ENCODE measurements at regions not wholly inside any gene's neighbourhood (a gene's known extent, or its start where the extent isn't known, plus 50 kb on each side); places are given as distances from the start of the nearest gene placed in this dataset.

DNA sequence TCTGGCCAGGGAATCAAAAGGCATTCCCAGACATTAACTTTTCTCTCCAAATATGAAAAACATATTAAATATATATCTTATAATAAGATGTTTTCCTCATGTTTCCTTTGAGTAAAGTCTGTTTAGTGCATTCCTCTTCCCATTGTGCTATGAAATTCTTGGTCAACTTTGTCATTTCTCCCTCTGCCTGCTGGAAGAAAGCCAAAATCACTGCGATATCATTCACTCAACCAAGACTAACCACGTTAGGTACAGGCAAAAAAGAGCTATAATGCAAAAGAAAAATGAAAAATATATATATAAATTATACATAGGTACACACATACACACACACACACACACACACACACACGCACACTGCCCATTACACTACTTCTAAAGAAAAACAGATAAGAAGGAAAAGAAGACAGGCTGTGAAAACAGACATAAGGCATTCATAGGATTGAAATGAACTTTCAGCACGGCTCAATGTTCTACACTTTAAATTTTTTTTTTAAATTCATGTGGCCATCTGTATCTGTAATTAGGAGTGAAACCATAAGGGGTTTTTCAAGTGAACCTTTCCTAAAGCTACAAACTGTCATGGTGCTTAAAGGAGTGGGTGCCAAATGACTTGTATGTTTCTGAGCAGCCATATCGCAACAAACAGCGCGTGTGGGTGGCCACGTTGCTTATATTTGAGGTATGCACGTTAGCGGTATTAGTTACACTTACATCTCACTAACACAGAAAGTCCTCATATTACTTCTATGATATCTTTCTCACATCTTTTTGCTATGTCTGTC is 71.6 kb upstream of the PSMD7 start (continued):
- no peak for TF ChIP-seq ZFAT (CRISPR knock-in tag; conservative IDR thresholded peaks at IDR 0.05)
- no peak for TF ChIP-seq U2AF2 (IDR thresholded peaks at IDR 0.05; ENCODE audit: low read depth, low read length)
- TF ChIP-seq ELF1 (CRISPR knock-in tag; IDR thresholded peaks at IDR 0.05) = no peak

- Histone ChIP-seq H3K27ac (ENCODE audit: extremely low read length, insufficient read depth, low read length) (no peak overlapping the region), H3K9me3 (ENCODE audit: low read length) (no peaks in the 10 kb centered on the region), H3K36me3 (replicated peaks in 1 of 2; ENCODE audit: control insufficient read depth in 1 of 2, insufficient read depth in 2 of 2, low read length in 2 of 2) (no peaks in the 10 kb centered on the region), H3K4me1 (ENCODE audit: insufficient read depth, low read length) (no peaks in the 10 kb centered on the region), H3K27me3 (ENCODE audit: control insufficient read depth in 1 of 2, insufficient read depth in 2 of 2, low read length in 2 of 2) (peaks cover 0 to 4% of the 10 kb centered on the region in 2 experiments; a peak in 2 of 5 replicates), H3K4me2 (ENCODE audit: low read depth, low read length) (no peak overlapping the region), H2AFZ (ENCODE audit: low read length) (no peak overlapping the region), H3K79me2 (ENCODE audit: insufficient read depth, low read length) (no peaks in the 10 kb centered on the region), H3K9ac (ENCODE audit: insufficient read depth, low read depth, low read length) (no peak overlapping the region), H3K4me3 (replicated peaks in 1 of 3; ENCODE audit: insufficient read depth in 1 of 3, low read depth in 2 of 3, low read length in 3 of 3) (no peak overlapping the region), H4K20me1 (ENCODE audit: insufficient read depth, low read length) (no peaks in the 10 kb centered on the region; the same call in 1 of the 2 replicates)
- no peak for ATAC-seq
- 14% methylated on average over 3 of the region's 3 CpGs for WGBS (ENCODE audit: low lambda C conversion rate)
- intact Hi-C loops (cut with micrococcal nuclease; ENCODE audit: unreplicated experiment) = no loop called here
- in situ Hi-C loops (cut with HindIII; ENCODE audit: extremely low pct_ligation_motif_present, low pct_unique_long_range_greater_than_20kb) = no loop called here
- CTCF ChIA-PET (ENCODE audit: low intra/inter-chr PET ratio, low total read pairs) = no interaction called here
- no peak for DNase-seq (ENCODE audit: low spot score)
- FAIRE-seq = no peak
- no TSS peak for BruUV-seq (replicated peaks)
- TF ChIP-seq ZNF615 (CRISPR knock-in tag; IDR thresholded peaks at IDR 0.05; ENCODE audit: borderline replicate concordance) (no peak), ATM (IDR thresholded peaks at IDR 0.05; ENCODE audit: borderline replicate concordance) (no peak)
- TF ChIP-seq, protein P1, sequence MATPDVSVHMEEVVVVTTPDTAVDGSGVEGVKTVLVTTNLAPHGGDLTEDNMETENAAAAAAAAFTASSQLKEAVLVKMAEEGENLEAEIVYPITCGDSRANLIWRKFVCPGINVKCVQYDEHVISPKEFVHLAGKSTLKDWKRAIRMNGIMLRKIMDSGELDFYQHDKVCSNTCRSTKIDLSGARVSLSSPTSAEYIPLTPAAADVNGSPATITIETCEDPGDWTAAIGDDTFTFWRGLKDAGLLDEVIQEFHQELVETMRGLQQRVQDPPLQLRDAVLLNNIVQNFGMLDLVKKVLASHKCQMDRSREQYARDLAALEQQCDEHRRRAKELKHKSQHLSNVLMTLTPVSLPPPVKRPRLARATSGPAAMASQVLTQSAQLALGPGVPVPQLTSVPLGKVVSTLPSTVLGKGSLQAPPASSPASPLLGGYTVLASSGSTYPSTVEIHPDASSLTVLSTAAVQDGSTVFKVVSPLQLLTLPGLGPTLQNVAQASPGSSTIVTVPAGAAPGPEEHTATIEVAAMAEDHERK (CRISPR knock-in tag; IDR thresholded peaks at IDR 0.05; ENCODE audit: low read depth) = no peak
- POLR2A ChIA-PET = no interaction called here
Measured at GRCh38 chr16:74221828-74222227, 74.8 kb upstream of the PSMD7 start.

All from HepG2 (cell line).